GM12878 (cell line): ENCODE measurements at regions not wholly inside any gene's neighbourhood (a gene's known extent, or its start where the extent isn't known, plus 50 kb on each side); places are given as distances from the start of the nearest gene placed in this dataset.

Source experiments
- ATAC-seq: fragments of 200-7000 bp; cut with Tn5 transposase; 3 replicates; pipeline ENCODE4 v1.9.1; 2020; ENCODE audit warnings: mild to moderate bottlenecking, moderate library complexity
- BruUV-seq: library from RNA; stranded (reverse); fragments of 400-500 nt; replicated peaks from 2 replicates; lab custom pipeline; 2021; lab: Mats Ljungman, UMichigan
- CTCF ChIA-PET: fragments of 300-600 bp; sonication (Branson Sonifier 250); formaldehyde crosslinking; extraction: SDS; loops from one replicate; lab custom pipeline; 2021; ENCODE audit warnings: inconsistent platforms; lab: Yijun Ruan, JAX
- POLR2A ChIA-PET: fragments of 350-600 bp; formaldehyde crosslinking; extraction: SDS; loops from one replicate; lab custom pipeline; 2021; ENCODE audit warnings: inconsistent platforms; lab: Charles Lee
- RAD21 ChIA-PET: fragments of 300-600 bp; sonication (Branson Sonifier 250); formaldehyde crosslinking; loops from one replicate; lab custom pipeline; 2023; ENCODE audit warnings: antibody characterized with exemption; ENCODE audit not compliant: unreplicated experiment; lab: Charles Lee
- SMC1A ChIA-PET: fragments of 300-600 bp; sonication (Branson Sonifier 250); formaldehyde crosslinking; loops from one replicate; lab custom pipeline; 2023; ENCODE audit not compliant: unreplicated experiment, uncharacterized antibody; lab: Charles Lee
- DNase-seq: peaks from one replicate; pipeline ENCODE4 v3.0.0-alpha.2; 2011; ENCODE audit warnings: low read depth, low spot score
- FAIRE-seq: peaks from 3 replicates; lab custom pipeline; 2011; peaks lifted over from hg19 to GRCh38; lab: Jason Lieb, UNC
- H2AFZ ChIP-seq: 2 replicates; pipeline ENCODE4 v1.6.0; 2011; ENCODE audit warnings: low read depth, low read length, control low read depth; ENCODE audit not compliant: control insufficient read depth
- H3K27ac ChIP-seq: 2 replicates; pipeline ENCODE4 v1.5.1; 2011; ENCODE audit warnings: control low read depth; ENCODE audit not compliant: control insufficient read depth, insufficient read depth
- H3K27me3 ChIP-seq, 2 experiments: replicated peaks in 1 of 2; 2 replicates each; pipeline versions ENCODE4 v1.6.0 to v1.6.1; 2011; ENCODE audit warnings: low read length in 1 of 2; ENCODE audit not compliant: control insufficient read depth in 2 of 2, insufficient read depth in 2 of 2
- H3K36me3 ChIP-seq, 2 experiments: 2 replicates each; pipeline ENCODE4 v1.5.1; 2011; ENCODE audit warnings: low read length in 1 of 2; ENCODE audit not compliant: control insufficient read depth in 2 of 2, insufficient read depth in 2 of 2
- H3K4me1 ChIP-seq: 2 replicates; pipeline ENCODE4 v1.6.1; 2011; ENCODE audit warnings: mild to moderate bottlenecking, low read length, moderate library complexity, mixed read lengths; ENCODE audit not compliant: control insufficient read depth, insufficient read depth
- H3K4me2 ChIP-seq: 2 replicates; pipeline ENCODE4 v1.6.0; 2011; ENCODE audit warnings: control low read depth; ENCODE audit not compliant: control insufficient read depth, insufficient read depth
- H3K4me3 ChIP-seq: fragments of 200-600 bp; sonication (generic); 2 replicates; pipeline ENCODE4 v1.5.1; 2016
- H3K79me2 ChIP-seq: 2 replicates; pipeline ENCODE4 v1.6.0; 2011; ENCODE audit warnings: low read length; ENCODE audit not compliant: control insufficient read depth, insufficient read depth
- H3K9ac ChIP-seq: 2 replicates; pipeline ENCODE4 v1.8.0; 2011; ENCODE audit warnings: low read length, control low read depth, mixed read lengths; ENCODE audit not compliant: control insufficient read depth, insufficient read depth
- H3K9me3 ChIP-seq: replicated peaks from 3 replicates; pipeline ENCODE4 v1.5.1; 2011; ENCODE audit warnings: mild to moderate bottlenecking, low read length; ENCODE audit not compliant: control insufficient read depth, insufficient read depth
- H4K20me1 ChIP-seq: 2 replicates; pipeline ENCODE4 v1.6.0; 2011; ENCODE audit not compliant: control insufficient read depth, insufficient read depth
- ATF7 ChIP-seq: fragments of 450-650 bp; IDR thresholded peaks from 2 replicates; pipeline ENCODE4 v1.6.1; 2016; ENCODE audit warnings: low read depth, mild to moderate bottlenecking
- CTCF ChIP-seq, 3 experiments: IDR thresholded peaks in 2 of 3; conservative IDR thresholded peaks in 1 of 3; 2 replicates each; pipeline ENCODE4 v1.5.1; 2011; ENCODE audit warnings: low read depth in 3 of 3, low read length in 3 of 3, mild to moderate bottlenecking in 3 of 3, control low read depth in 2 of 3, moderate library complexity in 2 of 3, inconsistent platforms in 1 of 3, mixed read lengths in 1 of 3; ENCODE audit not compliant: control insufficient read depth in 2 of 3, insufficient read depth in 1 of 3; ENCODE audit errors: extremely low read depth in 1 of 3
- EZH2 ChIP-seq: IDR thresholded peaks from 2 replicates; pipeline ENCODE4 v1.6.1; 2012; ENCODE audit warnings: low read depth, mild to moderate bottlenecking, control low read depth, inconsistent platforms, low read length, borderline replicate concordance; ENCODE audit not compliant: control insufficient read depth
- HCFC1 ChIP-seq: fragments of 150-350 bp; IDR thresholded peaks from 2 replicates; pipeline ENCODE4 v1.6.1; 2014; ENCODE audit warnings: low read length
- NBN ChIP-seq: fragments of 450-650 bp; IDR thresholded peaks from 2 replicates; pipeline ENCODE4 v1.6.1; 2016
- PAX8 ChIP-seq: fragments of 450-650 bp; IDR thresholded peaks from 2 replicates; pipeline ENCODE4 v1.6.1; 2017; ENCODE audit warnings: mild to moderate bottlenecking, moderate library complexity
- POU2F2 ChIP-seq: IDR thresholded peaks from 3 replicates; pipeline ENCODE4 v1.6.1; 2011; ENCODE audit warnings: low read depth, mild to moderate bottlenecking, low read length, borderline replicate concordance
- SMC3 ChIP-seq: IDR thresholded peaks from 2 replicates; pipeline ENCODE4 v1.6.1; 2011; ENCODE audit warnings: low read length, improper control_type of control experiment, borderline replicate concordance
- TCF12 ChIP-seq: IDR thresholded peaks from 2 replicates; pipeline ENCODE4 v1.6.1; 2011; ENCODE audit warnings: low read depth, mild to moderate bottlenecking, low read length
- ZBTB40 ChIP-seq: fragments of 450-650 bp; IDR thresholded peaks from 2 replicates; pipeline ENCODE4 v1.6.1; 2016; ENCODE audit warnings: mild to moderate bottlenecking, moderate library complexity, borderline replicate concordance
- WGBS: methylation state at CpG from one replicate; pipeline ENCODE4 v1.1.6; 2016; ENCODE audit warnings: low lambda C conversion rate; ENCODE audit not compliant: insufficient replicate concordance, insufficient coverage; ENCODE audit errors: missing lambda C conversion rate; 5-methylcytosine and 5-hydroxymethylcytosine counted together
- in situ Hi-C: fragments of 300-500 bp; cut with MboI; formaldehyde crosslinking; loops from 9 replicates; pipeline ENCODE4 v1.14.3; 2018; ENCODE audit warnings: mixed read lengths
- intact Hi-C: fragments of 100-400 bp; cut with micrococcal nuclease; formaldehyde crosslinking; loops from one replicate; pipeline ENCODE4 v1.14.2; 2022; ENCODE audit not compliant: unreplicated experiment
- TF ChIP-seq, protein P1 (sequence below): fragments of 450-650 bp; IDR thresholded peaks from 2 replicates; pipeline ENCODE4 v1.6.1; 2016; ENCODE audit warnings: mild to moderate bottlenecking

DNA sequence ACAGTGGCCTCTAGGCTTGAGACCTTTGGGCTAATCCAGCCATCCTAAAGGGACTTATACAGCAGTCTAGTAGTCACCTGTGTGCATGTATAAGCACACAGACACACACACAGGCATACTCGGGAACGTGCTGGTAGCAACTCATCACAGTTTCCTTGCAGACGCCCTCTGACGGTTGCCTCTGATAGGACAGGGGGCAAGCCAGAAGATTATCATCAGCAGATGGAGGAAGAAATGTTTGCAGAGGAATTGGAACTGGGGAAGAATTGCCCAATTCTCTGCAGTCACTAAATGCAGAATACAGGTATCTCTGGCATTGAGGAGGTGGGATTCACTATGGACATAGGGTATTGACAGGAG is 222.2 kb downstream of the C1orf94 start:
- no peaks in the 10 kb centered on the region for H3K36me3 ChIP-seq
- TF ChIP-seq ATF7, result no peak
- TF ChIP-seq CTCF (IDR thresholded peaks at IDR 0.05 in 2 of 3, conservative IDR thresholded peaks at IDR 0.05 in 1 of 3; ENCODE audit: control insufficient read depth in 2 of 3, extremely low read depth in 1 of 3, insufficient read depth in 1 of 3, low read depth in 3 of 3, low read length in 3 of 3), result peak in 2 of 3 experiments; percentile 0 to 19; a peak in 1 of 6 replicates
- FAIRE-seq, result no peak
- ChIA-PET POLR2A (no interaction called here), SMC1A (interaction anchor here (1.4 kb wide), 1 partner anchor 57 kb away, joined by 3 read pairs; no protein-coding TSS in a partner anchor), CTCF (interaction anchor here (0.7 to 1.5 kb wide), 3 partner anchors 16 to 56 kb away, joined by 3 to 4 read pairs (median 4); no protein-coding TSS in a partner anchor), RAD21 (no interaction called here)
- H3K9ac ChIP-seq, result no peak overlapping the region
- ATAC-seq, result no peak
- no peaks in the 10 kb centered on the region for H3K4me1 ChIP-seq
- in situ Hi-C loops, result no loop called here
- no peak overlapping the region for H2AFZ ChIP-seq
- no peaks in the 10 kb centered on the region for H4K20me1 ChIP-seq
- no peak for DNase-seq
- no peak overlapping the region for H3K4me3 ChIP-seq
- no TSS peak for BruUV-seq
- intact Hi-C loops, result no loop called here
- H3K4me2 ChIP-seq, result no peak overlapping the region
- H3K79me2 ChIP-seq, result no peaks in the 10 kb centered on the region
- WGBS, result 20% methylated on average over 4 of the region's 4 CpGs
- no peaks in the 10 kb centered on the region for H3K27me3 ChIP-seq
- H3K9me3 ChIP-seq, result no peaks in the 10 kb centered on the region
- no peak overlapping the region for H3K27ac ChIP-seq

- Histone ChIP-seq H3K4me1 (no peaks in the 10 kb centered on the region), H3K4me2 (no peak overlapping the region), H3K4me3 (no peak overlapping the region), H2AFZ (no peak overlapping the region), H3K27me3 (no peaks in the 10 kb centered on the region), H4K20me1 (no peaks in the 10 kb centered on the region), H3K79me2 (no peaks in the 10 kb centered on the region), H3K9me3 (no peaks in the 10 kb centered on the region), H3K36me3 (no peaks in the 10 kb centered on the region), H3K9ac (no peak overlapping the region), H3K27ac (no peak overlapping the region)
- WGBS, result 0% methylated on average over 2 of the region's 2 CpGs
- BruUV-seq, result no TSS peak
- ChIA-PET POLR2A (no interaction called here), RAD21 (interaction anchor here (1.4 kb wide), 1 partner anchor 34 kb away, joined by 3 read pairs; no protein-coding TSS in a partner anchor), CTCF (interaction anchor here (1.5 kb wide), 1 partner anchor 9 kb away, joined by 4 read pairs; no protein-coding TSS in a partner anchor), SMC1A (interaction anchor here (0.7 to 2.2 kb wide), 3 partner anchors 10 to 47 kb away, joined by 3 to 6 read pairs (median 3); no protein-coding TSS in a partner anchor)
- no peak for DNase-seq
- ATAC-seq, result no peak
- in situ Hi-C loops, result no loop called here
- intact Hi-C loops, result no loop called here
- no peak for FAIRE-seq
- TF ChIP-seq SMC3 (no peak), ZBTB40 (no peak), PAX8 (no peak), TCF12 (no peak), NBN (no peak), HCFC1 (no peak), EZH2 (no peak), POU2F2 (no peak)
- TF ChIP-seq, protein P1, sequence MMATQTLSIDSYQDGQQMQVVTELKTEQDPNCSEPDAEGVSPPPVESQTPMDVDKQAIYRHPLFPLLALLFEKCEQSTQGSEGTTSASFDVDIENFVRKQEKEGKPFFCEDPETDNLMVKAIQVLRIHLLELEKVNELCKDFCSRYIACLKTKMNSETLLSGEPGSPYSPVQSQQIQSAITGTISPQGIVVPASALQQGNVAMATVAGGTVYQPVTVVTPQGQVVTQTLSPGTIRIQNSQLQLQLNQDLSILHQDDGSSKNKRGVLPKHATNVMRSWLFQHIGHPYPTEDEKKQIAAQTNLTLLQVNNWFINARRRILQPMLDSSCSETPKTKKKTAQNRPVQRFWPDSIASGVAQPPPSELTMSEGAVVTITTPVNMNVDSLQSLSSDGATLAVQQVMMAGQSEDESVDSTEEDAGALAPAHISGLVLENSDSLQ, result no peak
Measured at GRCh38 chr1:34400675-34401074, 224.0 kb downstream of the C1orf94 start.
